DMS 273 (cell line): ENCODE measurements at regions not wholly inside any gene's neighbourhood (a gene's known extent, or its start where the extent isn't known, plus 50 kb on each side); places are given as distances from the start of the nearest gene placed in this dataset.

ENCODE experiments used
- DNase-seq: peaks from one replicate; lab custom pipeline; 2025; ENCODE audit not compliant: unreplicated experiment; lab: John Stamatoyannopoulos, UW

GRCh38 chr20:54711071-54711470, 235.7 kb downstream of the DOK5 start:
- DNase-seq = no peak

GRCh38 chr20:54710341-54710740, 234.9 kb downstream of the DOK5 start:
- no peak for DNase-seq

- no peak for DNase-seq
Observed at GRCh38 chr20:54708229-54708628, 232.8 kb downstream of the DOK5 start.

GRCh38 chr20:54707801-54708200, 232.4 kb downstream of the DOK5 start:
- no peak for DNase-seq

GRCh38 chr20:54706581-54706980, 231.2 kb downstream of the DOK5 start:
- no peak for DNase-seq

GRCh38 chr20:54704032-54704635, 228.7 kb downstream of the DOK5 start:
- DNase-seq = no peak
